GM12878 (cell line): ENCODE measurements at regions not wholly inside any gene's neighbourhood (a gene's known extent, or its start where the extent isn't known, plus 50 kb on each side); places are given as distances from the start of the nearest gene placed in this dataset.
A peak's percentile ranks its signal among the peaks of the same experiment; 100 is the strongest.

Experiments
- ASH2L ChIP-seq: fragments of 300-600, 200-600 bp; sonication (generic); IDR thresholded peaks from 2 replicates; pipeline ENCODE4 v1.6.1; 2017; ENCODE audit warnings: low read depth, mild to moderate bottlenecking, borderline replicate concordance
- ATF2 ChIP-seq: IDR thresholded peaks from 2 replicates; pipeline ENCODE4 v1.6.1; 2012; ENCODE audit warnings: low read length, inconsistent platforms
- BCL11A ChIP-seq: IDR thresholded peaks from 2 replicates; pipeline ENCODE4 v1.6.1; 2011; ENCODE audit warnings: low read depth, low read length
- CBX3 ChIP-seq: fragments of 200-600 bp; sonication (generic); IDR thresholded peaks from 2 replicates; pipeline ENCODE4 v1.6.1; 2016; ENCODE audit warnings: low read depth, borderline replicate concordance
- CEBPB ChIP-seq, 2 experiments: fragments of 150-350 bp in 1 of 2; IDR thresholded peaks; 2 replicates each; pipeline ENCODE4 v1.6.1; 2012 to 2014; ENCODE audit warnings: low read depth in 2 of 2, low read length in 2 of 2, borderline replicate concordance in 1 of 2, inconsistent platforms in 1 of 2
- CREM ChIP-seq: IDR thresholded peaks from 2 replicates; pipeline ENCODE4 v1.6.1; 2014; ENCODE audit warnings: antibody characterized with exemption, low read depth
- EGR1 ChIP-seq, 2 experiments: IDR thresholded peaks; 1 replicate in 1 of 2; 2 replicates in 1 of 2; pipeline ENCODE4 v1.6.1; 2011 to 2012; ENCODE audit warnings: low read depth in 2 of 2, low read length in 2 of 2, borderline replicate concordance in 1 of 2, mild to moderate bottlenecking in 1 of 2, moderate library complexity in 1 of 2
- FOXM1 ChIP-seq: IDR thresholded peaks from 2 replicates; pipeline ENCODE4 v1.6.1; 2012; ENCODE audit warnings: low read depth, mild to moderate bottlenecking, inconsistent platforms, low read length, moderate library complexity
- JUNB ChIP-seq: IDR thresholded peaks from 2 replicates; pipeline ENCODE4 v1.6.1; 2016; ENCODE audit warnings: antibody characterized with exemption, mild to moderate bottlenecking
- MEF2A ChIP-seq: IDR thresholded peaks from 2 replicates; pipeline ENCODE4 v1.6.1; 2011; ENCODE audit warnings: low read depth, mild to moderate bottlenecking, low read length, moderate library complexity; ENCODE audit not compliant: insufficient read depth
- NFIC ChIP-seq: IDR thresholded peaks from 2 replicates; pipeline ENCODE4 v1.6.1; 2012; ENCODE audit warnings: low read depth, mild to moderate bottlenecking, inconsistent platforms, low read length, moderate library complexity
- PAX8 ChIP-seq: fragments of 450-650 bp; IDR thresholded peaks from 2 replicates; pipeline ENCODE4 v1.6.1; 2017; ENCODE audit warnings: mild to moderate bottlenecking, moderate library complexity
- POLR2AphosphoS5 ChIP-seq: IDR thresholded peaks from 2 replicates; pipeline ENCODE4 v1.6.1; 2011; ENCODE audit warnings: mild to moderate bottlenecking, low read length, inconsistent platforms
- PRDM15 ChIP-seq: fragments of 450-650 bp; formaldehyde crosslinking; IDR thresholded peaks from 2 replicates; pipeline ENCODE4 v1.4.0; 2020; ENCODE audit warnings: mild to moderate bottlenecking, moderate library complexity
- RUNX3 ChIP-seq: IDR thresholded peaks from 2 replicates; pipeline ENCODE4 v1.6.1; 2012; ENCODE audit warnings: low read length, inconsistent platforms
- TCF7 ChIP-seq: IDR thresholded peaks from 2 replicates; pipeline ENCODE4 v1.6.1; 2014; ENCODE audit warnings: antibody characterized with exemption, borderline replicate concordance
- ZBED1 ChIP-seq: IDR thresholded peaks from 2 replicates; pipeline ENCODE4 v1.6.1; 2016; ENCODE audit warnings: borderline replicate concordance
- ZBTB40 ChIP-seq: fragments of 450-650 bp; IDR thresholded peaks from 2 replicates; pipeline ENCODE4 v1.6.1; 2016; ENCODE audit warnings: mild to moderate bottlenecking, moderate library complexity, borderline replicate concordance

- TF ChIP-seq ZBTB40 = no peak
- TF ChIP-seq CBX3 = no peak
- no peak for TF ChIP-seq ASH2L
- TF ChIP-seq ATF2 = peak; percentile 93
- TF ChIP-seq PAX8 = no peak
- peak; percentile 97 for TF ChIP-seq RUNX3
- no peak for TF ChIP-seq PRDM15 (CRISPR knock-in tag)
- peak; percentile 100 for TF ChIP-seq MEF2A
- peak; percentile 91; the same call in 1 of the 2 replicates for TF ChIP-seq FOXM1
- TF ChIP-seq ZBED1 = 0 out of 2 replicates have a peak, but pooled peaks have one; percentile 47
- TF ChIP-seq CEBPB (IDR thresholded peaks at IDR 0.05; ENCODE audit: borderline replicate concordance in 1 of 2, low read depth in 2 of 2, low read length in 2 of 2) = peak in 1 of 2 experiments; percentile 70; a peak in 1 of 4 replicates
- no peak for TF ChIP-seq EGR1 (IDR thresholded peaks at IDR 0.05; ENCODE audit: borderline replicate concordance in 1 of 2, low read depth in 2 of 2, low read length in 2 of 2)
- TF ChIP-seq POLR2AphosphoS5 = no peak
- peak; percentile 97 for TF ChIP-seq NFIC
- TF ChIP-seq JUNB = peak; percentile 97
- TF ChIP-seq CREM = peak; percentile 81
- TF ChIP-seq TCF7 = peak; percentile 93
- peak; percentile 62; the same call in 1 of the 2 replicates for TF ChIP-seq BCL11A
These were observed 359.1 kb upstream of the DAB2 start (continued) for GRCh38 chr5:39783756-39784421.
